Parathyroid adenoma (tissue), 2 donors: ENCODE measurements at regions not wholly inside any gene's neighbourhood (a gene's known extent, or its start where the extent isn't known, plus 50 kb on each side); places are given as distances from the start of the nearest gene placed in this dataset.

Source experiments
- H2AFZ ChIP-seq: fragments of 300-600 bp; sonication (generic); one replicate; pipeline ENCODE4 v1.7.0; 2017; ENCODE audit warnings: antibody characterized with exemption, mild to moderate bottlenecking
- H3K27ac ChIP-seq: fragments of 300-600 bp; sonication (generic); one replicate; pipeline ENCODE4 v1.7.0; 2017
- H3K27me3 ChIP-seq: fragments of 300-600 bp; sonication (generic); one replicate; pipeline ENCODE4 v1.7.0; 2017; ENCODE audit warnings: low read length; ENCODE audit not compliant: control insufficient read depth, insufficient read depth
- H3K36me3 ChIP-seq: fragments of 300-600 bp; sonication (generic); one replicate; pipeline ENCODE4 v1.7.0; 2017; ENCODE audit warnings: low read length; ENCODE audit not compliant: control insufficient read depth, insufficient read depth
- H3K4me1 ChIP-seq: fragments of 300-600 bp; sonication (generic); one replicate; pipeline ENCODE4 v1.7.0; 2017; ENCODE audit warnings: control low read depth
- H3K4me2 ChIP-seq: fragments of 300-600 bp; sonication (generic); one replicate; pipeline ENCODE4 v1.7.0; 2017; ENCODE audit warnings: low read length
- H3K4me3 ChIP-seq: fragments of 300-600 bp; sonication (generic); one replicate; pipeline ENCODE4 v1.7.0; 2017; ENCODE audit warnings: low read depth, low read length
- H3K79me2 ChIP-seq: fragments of 300-600 bp; sonication (generic); one replicate; pipeline ENCODE4 v1.7.0; 2017; ENCODE audit warnings: control low read depth
- H3K9ac ChIP-seq: fragments of 300-600 bp; sonication (generic); one replicate; pipeline ENCODE4 v1.7.0; 2017; ENCODE audit warnings: mild to moderate bottlenecking
- H3K9me3 ChIP-seq: fragments of 300-600 bp; sonication (generic); one replicate; pipeline ENCODE4 v1.7.0; 2017; ENCODE audit warnings: low read length; ENCODE audit not compliant: control insufficient read depth
- CTCF ChIP-seq: fragments of 300-600 bp; sonication (generic); IDR thresholded peaks from one replicate; pipeline ENCODE4 v1.7.0; 2017; ENCODE audit warnings: antibody characterized with exemption, mild to moderate bottlenecking
- donor health status: primary hyperparathyroidism.

- no peak for TF ChIP-seq CTCF
Observed at GRCh38 chr19:29420065-29420464, 105.7 kb upstream of the VSTM2B start.

GRCh38 chr19:29420482-29421195 is 105.2 kb upstream of the VSTM2B start:
- Histone ChIP-seq H3K4me2 (no peak overlapping the region), H3K4me1 (no peaks in the 10 kb centered on the region), H3K27ac (no peak overlapping the region), H3K36me3 (no peaks in the 10 kb centered on the region), H3K79me2 (no peaks in the 10 kb centered on the region), H2AFZ (no peak overlapping the region), H3K9me3 (no peaks in the 10 kb centered on the region), H3K27me3 (no peaks in the 10 kb centered on the region), H3K9ac (no peak overlapping the region), H3K4me3 (no peak overlapping the region)
- TF ChIP-seq CTCF, result no peak

More at GRCh38 chr19:29420065-29420464, 105.7 kb upstream of the VSTM2B start:
- no peak overlapping the region for H3K4me2 ChIP-seq
- no peaks in the 10 kb centered on the region for H3K27me3 ChIP-seq
- no peaks in the 10 kb centered on the region for H3K4me1 ChIP-seq
- no peaks in the 10 kb centered on the region for H3K79me2 ChIP-seq
- H3K4me3 ChIP-seq, result no peak overlapping the region
- no peak overlapping the region for H3K27ac ChIP-seq
- H3K36me3 ChIP-seq, result no peaks in the 10 kb centered on the region
- no peak overlapping the region for H3K9ac ChIP-seq
- no peak overlapping the region for H2AFZ ChIP-seq
- H3K9me3 ChIP-seq, result no peaks in the 10 kb centered on the region

GRCh38 chr19:29421196-29421545 is 104.6 kb upstream of the VSTM2B start:
- no peak for TF ChIP-seq CTCF
- Histone ChIP-seq H3K79me2 (no peaks in the 10 kb centered on the region), H3K36me3 (no peaks in the 10 kb centered on the region)

GRCh38 chr19:29422047-29422446 is 103.7 kb upstream of the VSTM2B start:
- Histone ChIP-seq H3K36me3 (no peaks in the 10 kb centered on the region), H3K9ac (no peak overlapping the region), H3K4me2 (no peak overlapping the region), H3K27me3 (no peaks in the 10 kb centered on the region), H3K9me3 (no peaks in the 10 kb centered on the region), H3K27ac (no peak overlapping the region), H3K79me2 (no peaks in the 10 kb centered on the region), H3K4me3 (no peak overlapping the region), H2AFZ (no peak overlapping the region), H3K4me1 (no peaks in the 10 kb centered on the region)
- no peak for TF ChIP-seq CTCF

More at GRCh38 chr19:29421196-29421545, 104.6 kb upstream of the VSTM2B start:
- Histone ChIP-seq H3K9me3 (no peaks in the 10 kb centered on the region), H2AFZ (no peak overlapping the region), H3K27me3 (no peaks in the 10 kb centered on the region), H3K4me3 (no peak overlapping the region), H3K4me2 (no peak overlapping the region), H3K27ac (no peak overlapping the region), H3K9ac (no peak overlapping the region), H3K4me1 (no peaks in the 10 kb centered on the region)

- Histone ChIP-seq H3K4me3 (no peak overlapping the region), H3K4me2 (no peak overlapping the region), H3K9ac (no peak overlapping the region), H2AFZ (no peak overlapping the region), H3K4me1 (no peaks in the 10 kb centered on the region), H3K9me3 (no peaks in the 10 kb centered on the region), H3K27me3 (no peaks in the 10 kb centered on the region), H3K79me2 (no peaks in the 10 kb centered on the region), H3K27ac (no peak overlapping the region), H3K36me3 (no peaks in the 10 kb centered on the region)
- no peak for TF ChIP-seq CTCF
Observed at GRCh38 chr19:29422486-29423085, 103.2 kb upstream of the VSTM2B start.
